ENCODE measurements at regions not wholly inside any gene's neighbourhood (a gene's known extent, or its start where the extent isn't known, plus 50 kb on each side); places are given as distances from the start of the nearest gene placed in this dataset.

DNA sequence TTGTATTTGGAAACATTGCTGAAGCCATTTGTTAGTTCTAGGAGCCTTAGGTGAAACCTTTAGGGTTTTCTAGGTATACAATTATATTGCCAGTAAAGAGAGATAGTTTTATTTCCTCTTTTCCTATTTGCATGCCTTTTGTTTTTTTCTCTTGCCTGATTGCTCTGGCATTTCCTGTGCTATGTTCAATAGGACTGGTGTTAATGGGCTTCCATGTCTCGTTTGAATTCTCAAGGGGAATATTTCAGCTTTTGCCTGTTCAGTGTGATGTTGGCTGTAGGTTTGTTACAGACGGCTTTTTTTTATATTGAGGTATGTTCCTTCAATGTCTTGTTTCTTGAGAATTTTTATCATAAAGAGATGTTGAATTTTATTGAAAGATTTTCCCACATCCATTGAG lies 1054.9 kb upstream of the NXPH2 start:
- no peak for DNase-seq (ENCODE audit: low read depth)

DNA sequence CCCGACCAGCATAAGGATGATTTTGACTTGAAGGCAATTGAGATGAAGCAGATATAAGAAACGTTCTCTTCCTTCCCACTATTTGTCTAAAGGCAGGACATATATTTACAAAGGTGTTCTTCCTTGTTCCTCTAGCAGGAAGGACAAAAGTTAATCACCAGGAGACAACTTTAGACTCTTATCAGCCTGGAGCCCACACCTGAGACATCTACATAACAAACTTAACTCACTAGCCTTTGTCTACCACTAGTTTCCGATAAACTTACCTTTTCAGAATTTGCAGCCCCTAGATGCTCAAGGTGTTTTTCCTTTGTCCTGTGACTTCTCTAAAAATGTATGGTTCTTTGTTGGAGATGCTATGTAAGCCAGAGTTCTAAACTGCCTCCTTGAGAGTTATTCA lies 1047.8 kb upstream of the NXPH2 start:
- no peak for DNase-seq (ENCODE audit: low read depth)

DNA sequence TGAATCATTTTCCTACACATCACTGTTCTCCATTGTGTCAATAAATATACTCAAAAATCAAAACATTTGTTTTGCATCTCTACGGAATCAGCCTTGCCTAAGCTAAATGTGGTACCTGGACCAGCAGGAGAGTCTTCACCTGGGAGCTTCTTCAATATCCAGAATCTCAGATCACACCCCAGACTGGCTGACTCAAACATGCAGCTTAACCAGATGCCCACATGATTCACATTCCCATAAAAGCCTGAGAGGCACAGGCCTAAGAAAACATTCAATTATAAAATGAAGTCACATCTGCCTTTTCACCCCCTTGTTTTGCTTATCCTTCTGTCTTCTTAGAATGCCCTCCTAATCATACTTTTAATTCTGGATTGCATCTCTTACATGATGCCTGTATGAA lies 1045.5 kb upstream of the NXPH2 start:
- DNase-seq (ENCODE audit: low read depth): no peak

DNA sequence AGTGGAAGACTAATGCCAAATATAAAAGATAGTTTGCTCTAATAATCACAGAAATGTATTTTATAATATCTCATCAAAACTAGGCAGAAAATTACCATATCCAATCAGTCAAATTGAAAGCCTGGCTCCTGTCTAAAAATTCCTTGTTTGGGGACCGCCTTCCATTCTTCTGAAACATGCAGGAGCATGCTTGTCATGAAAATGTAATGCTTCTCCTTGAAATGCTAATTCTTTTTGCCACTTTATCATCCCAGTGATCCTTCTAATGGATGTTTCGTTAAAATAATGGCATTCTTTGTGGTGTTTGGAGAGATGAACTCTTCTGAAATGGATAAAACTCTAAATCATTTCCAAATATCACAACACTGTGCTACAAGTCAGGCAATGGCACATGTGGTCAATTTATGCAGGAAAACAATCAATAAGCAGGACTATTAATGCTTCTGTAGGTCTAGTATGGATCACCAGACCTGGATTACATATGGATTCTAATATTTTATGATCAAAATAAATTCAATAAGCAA lies 1039.1 kb upstream of the NXPH2 start:
- no peak for DNase-seq (ENCODE audit: low read depth)

DNA sequence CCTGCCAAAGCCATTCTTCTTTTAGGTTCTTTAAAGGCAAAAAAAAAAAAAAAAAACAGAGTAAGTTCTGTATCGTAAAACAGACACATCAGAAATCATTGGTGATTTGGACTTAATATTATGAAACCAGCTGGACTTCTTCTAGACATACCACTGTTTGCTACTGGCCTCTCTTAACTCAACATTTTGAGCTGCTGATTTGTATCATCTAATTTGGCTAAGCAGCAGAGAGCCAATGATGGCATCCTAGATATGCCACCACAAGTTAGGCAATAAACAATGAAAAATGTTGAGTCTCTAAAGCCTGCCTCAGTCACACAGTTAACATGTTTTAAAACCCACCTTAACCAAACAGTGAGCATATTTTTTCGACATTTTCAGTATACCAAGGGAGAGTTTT lies 1034.3 kb upstream of the NXPH2 start:
- no peak for DNase-seq (ENCODE audit: low read depth)

DNA sequence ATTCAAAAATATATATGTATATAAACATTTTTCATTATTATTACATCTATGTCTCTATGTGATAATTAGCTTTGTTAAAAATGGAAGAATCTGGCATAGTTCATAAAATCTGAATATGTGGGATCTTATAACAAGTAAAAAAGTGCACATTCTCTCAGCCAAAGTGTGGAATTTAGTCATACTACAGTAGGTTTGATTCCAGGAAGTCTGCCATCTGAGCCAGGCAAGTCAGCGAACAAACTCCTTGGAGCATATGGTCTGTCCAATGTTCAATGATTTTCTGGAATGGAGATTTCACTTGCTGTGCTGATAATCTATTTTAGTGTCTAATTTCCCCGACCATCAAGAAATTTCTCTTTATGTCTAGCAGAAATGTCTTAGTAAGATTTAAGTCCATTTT lies 1033.2 kb upstream of the NXPH2 start:
- no peak for DNase-seq (ENCODE audit: low read depth)

DNA sequence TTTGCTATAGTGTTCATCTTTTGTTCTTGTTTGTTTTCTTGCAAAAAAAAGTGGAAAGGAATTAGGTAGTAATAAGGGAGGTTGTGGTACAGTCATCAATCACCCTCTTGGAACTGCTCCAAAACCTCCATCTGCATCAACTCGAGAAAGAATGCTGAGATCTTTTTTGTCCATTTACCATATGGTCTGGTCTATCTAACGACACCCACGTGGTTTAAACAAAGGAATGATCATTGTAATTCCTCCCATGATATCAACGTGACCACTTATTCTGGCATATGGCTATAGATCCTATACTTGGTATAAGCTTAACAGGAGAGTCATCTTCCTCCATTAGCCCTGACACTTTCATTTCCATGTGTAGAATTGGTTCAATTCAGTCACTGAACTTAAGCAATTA lies 1025.3 kb upstream of the NXPH2 start:
- no peak for DNase-seq (ENCODE audit: low read depth)

DNA sequence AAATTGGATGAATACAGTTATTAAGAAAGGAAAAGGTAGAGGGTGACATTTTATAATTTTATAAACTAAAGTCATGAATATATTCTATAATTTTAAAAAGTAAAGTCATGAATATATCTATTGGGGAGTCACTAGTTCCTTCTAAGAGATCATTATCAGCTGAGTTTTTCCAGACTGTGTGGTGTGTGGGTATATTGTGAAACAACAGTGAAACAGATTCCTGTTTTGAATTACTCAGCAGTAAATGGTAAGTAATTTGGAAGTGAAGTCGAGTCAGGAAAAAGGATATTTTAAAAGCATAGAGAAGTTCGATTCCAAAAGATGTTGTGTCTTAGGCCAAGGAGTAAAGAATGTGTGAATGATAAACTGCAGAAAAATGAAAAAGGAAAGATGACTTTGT lies 1018.2 kb upstream of the NXPH2 start:
- peak; percentile 4 for DNase-seq (ENCODE audit: low read depth)

DNA sequence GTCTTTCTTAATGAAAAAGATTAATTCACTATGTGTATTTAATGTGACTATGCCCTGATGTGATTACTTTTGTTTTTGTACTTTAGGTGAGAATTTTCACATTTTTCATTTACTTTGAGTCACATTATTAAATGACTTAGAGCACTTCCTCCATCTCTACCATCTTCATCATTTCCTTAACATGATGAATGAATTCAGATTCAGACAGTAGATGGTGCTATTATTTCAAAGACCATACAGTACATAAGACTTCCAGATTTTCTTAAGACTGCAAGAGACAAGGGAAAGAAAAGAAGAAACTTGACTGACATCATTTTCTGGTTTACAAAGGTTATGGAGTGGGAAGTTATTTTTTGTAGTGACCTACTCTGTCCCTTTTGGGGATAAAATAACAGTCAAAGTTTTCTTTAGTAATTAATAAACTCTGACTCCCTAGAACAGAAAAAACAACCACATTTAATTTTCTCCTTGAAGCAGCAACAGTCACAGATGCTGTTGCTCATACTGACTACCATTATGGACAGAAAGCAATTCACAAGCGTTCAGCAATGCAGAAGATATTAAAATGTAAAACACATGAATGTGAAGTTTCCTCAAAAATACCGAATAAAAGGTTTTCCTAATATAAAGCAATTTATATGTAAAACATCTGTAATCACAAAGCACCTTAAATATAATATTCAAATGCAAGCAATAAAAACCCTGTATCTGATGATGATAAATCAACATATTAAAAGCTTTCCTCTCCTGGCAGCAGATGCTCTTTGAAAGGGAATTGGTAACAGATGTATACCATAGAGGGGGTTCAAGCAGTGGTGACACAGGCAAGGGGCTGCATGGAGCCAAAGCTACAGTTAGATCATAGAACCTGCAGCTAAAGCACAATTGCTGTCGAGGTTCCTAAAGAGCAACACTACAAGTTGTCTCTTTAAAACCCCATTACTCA lies 1010.9 kb upstream of the NXPH2 start:
- peak; percentile 26 for DNase-seq (ENCODE audit: low read depth)

DNA sequence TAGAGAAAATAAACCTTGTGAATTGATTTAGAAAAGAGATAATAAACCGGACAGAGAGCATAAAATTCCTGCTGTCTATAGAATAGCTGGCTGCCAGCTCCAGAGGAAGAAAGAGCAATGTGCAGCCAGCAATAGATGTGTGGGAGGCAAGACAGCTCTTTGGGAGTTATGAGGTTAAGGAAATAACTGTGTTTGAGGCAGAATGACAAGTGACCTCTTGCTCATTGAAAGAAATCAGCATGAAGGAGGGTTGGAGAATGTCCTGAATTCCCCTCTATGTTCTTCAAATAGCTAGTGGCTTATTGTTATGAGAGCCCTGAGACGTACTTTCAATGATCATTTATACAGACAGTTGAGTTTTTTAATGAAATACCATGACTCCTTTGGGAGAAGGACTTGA lies 1009.9 kb upstream of the NXPH2 start:
- DNase-seq (ENCODE audit: low read depth): no peak

DNA sequence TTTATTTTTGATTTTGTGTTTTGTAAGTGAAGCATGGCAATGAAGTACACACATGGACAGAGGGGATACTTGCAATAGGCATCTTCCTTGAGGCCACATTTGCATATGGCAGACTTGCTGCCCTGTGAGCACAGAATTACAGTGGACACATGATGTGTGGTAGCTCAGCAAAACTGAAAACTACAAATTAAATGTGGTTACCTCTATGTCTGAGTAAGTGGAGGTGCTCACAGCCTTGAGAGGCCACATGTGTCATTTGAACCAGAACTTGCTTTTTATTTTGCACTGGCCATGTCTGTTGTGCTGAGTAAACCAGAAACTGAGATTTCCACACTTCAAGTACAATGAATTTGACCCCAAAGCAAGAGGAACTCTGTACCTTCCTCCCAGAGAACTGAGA lies 998.5 kb upstream of the NXPH2 start:
- no peak for DNase-seq (ENCODE audit: low read depth)

DNA sequence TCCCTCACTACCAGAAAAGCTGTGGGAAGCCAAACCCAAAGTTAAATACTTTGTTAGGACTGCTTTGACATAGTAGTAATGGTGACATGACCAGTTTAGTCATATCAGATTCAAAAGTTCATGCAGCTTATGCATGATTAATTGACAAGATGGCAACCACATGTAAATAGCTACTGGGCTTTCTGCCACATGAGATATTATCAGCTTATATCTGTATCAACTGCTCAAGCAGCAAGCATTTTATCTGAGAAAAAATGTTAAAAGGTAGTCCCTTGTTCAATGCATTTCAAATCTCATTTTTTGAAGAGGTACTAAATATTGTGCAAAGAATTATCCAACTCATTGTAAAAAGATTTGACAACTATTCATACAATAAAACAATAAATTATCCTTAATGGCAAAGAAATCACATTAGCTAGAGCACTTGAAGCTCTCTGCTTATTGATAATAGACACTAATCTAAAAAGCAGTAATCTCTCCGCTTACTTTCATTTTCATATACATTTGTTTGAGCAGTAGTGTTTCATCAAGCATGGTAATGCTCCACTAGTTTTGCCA lies 993.6 kb upstream of the NXPH2 start:
- DNase-seq (ENCODE audit: low read depth): no peak

DNA sequence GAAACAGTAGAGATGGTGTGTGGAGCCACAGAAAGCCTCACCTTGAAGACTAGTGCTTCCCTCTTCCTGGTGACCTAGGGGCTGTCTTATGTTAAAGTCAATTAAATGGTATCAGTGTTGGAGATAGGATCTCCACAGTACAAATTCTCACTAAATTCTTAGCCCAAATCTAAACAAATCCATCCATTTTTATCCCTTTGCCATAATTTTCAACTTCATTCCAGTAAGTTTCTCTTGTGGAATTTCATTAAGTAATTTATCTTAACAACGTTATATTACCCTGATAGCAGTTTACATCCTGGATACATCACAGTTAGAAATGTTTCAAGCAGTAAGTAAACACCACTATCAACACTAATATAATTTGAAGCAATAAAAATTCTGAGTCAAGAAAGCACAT lies 989.4 kb upstream of the NXPH2 start:
- DNase-seq (ENCODE audit: low read depth): no peak

DNA sequence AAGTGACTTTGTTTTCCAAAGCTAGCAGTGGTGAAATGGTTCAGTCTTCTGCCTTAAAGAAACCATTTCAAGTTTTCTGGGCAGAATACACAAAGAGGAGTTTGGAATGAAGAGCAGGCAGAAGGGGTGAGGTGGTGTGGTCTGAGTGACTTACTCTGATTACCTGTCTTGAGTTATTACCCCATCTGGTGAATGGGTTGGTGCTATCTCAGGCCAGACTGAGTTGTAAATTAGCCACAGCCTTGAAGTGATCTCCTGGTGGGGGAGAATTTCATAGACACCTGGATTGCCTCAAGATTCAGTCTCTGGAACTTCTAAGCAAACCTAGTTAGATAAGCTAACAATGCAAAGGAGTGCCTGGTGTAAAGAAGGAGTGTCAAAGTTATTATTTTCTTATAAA lies 983.5 kb upstream of the NXPH2 start:
- no peak for DNase-seq (ENCODE audit: low read depth)

DNA sequence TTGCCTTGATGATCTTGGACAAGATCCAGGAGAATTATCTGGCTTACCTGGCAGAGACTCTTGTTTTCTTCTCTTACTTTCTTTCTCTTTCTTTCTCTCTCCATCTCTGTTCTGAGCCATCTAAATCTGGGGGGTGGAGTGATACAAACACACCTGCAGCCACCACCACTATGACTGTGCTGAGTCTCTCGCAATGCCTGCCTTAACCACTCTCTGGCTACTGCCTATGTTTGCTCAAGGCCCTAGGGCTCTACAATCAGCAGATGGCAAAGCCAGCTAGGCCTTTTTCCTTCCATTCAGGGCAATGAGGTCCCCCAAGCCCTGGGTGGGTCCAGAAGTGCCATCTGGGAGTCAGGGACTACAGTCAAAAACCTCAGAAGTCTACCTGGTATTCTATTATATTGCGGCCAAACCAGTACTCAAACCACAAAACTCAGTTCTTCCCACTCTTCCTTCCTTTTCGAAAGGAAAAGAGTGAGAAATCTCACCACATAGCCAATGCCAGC lies 978.9 kb upstream of the NXPH2 start:
- no peak for DNase-seq (ENCODE audit: low read depth)

DNA sequence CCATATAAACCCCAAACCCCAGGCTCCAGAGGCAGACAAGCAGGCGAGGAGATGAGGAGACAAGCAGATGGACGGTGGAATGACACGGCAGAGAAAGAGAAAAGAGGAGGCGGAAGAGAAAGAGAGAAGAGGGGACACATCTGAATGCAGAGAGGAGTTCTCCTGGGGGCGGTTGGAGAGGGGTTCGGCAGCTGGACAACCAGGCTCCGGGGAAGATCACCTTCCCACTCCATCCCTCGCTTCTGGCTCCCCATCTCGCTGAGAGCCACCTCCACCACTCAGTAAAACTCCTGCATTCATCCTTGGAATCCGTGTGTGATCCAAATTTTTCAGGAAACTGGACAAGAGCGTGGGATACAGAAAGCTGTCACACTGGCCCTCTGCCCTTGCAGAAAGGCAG lies 966.7 kb upstream of the NXPH2 start:
- no peak for DNase-seq (ENCODE audit: low read depth)

DNA sequence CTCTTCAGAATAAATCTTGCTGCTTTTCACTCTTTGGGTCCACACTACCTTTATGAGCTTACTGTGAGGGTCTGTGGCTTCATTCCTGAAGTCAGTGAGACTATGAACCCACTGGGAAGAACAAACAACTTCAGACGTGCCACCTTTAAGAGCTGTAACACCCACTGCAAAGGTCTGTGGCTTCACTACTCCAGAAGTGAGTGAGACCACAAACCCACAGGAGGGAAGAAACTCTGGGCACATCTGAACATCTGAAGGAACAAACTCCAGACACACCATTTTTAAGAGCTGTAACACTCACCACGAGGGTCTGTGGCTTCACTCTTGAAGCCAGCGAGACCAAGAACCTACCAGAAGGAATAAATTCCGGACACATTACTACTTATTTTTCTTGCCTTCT lies 964.1 kb upstream of the NXPH2 start:
- no peak for DNase-seq (ENCODE audit: low read depth)

DNA sequence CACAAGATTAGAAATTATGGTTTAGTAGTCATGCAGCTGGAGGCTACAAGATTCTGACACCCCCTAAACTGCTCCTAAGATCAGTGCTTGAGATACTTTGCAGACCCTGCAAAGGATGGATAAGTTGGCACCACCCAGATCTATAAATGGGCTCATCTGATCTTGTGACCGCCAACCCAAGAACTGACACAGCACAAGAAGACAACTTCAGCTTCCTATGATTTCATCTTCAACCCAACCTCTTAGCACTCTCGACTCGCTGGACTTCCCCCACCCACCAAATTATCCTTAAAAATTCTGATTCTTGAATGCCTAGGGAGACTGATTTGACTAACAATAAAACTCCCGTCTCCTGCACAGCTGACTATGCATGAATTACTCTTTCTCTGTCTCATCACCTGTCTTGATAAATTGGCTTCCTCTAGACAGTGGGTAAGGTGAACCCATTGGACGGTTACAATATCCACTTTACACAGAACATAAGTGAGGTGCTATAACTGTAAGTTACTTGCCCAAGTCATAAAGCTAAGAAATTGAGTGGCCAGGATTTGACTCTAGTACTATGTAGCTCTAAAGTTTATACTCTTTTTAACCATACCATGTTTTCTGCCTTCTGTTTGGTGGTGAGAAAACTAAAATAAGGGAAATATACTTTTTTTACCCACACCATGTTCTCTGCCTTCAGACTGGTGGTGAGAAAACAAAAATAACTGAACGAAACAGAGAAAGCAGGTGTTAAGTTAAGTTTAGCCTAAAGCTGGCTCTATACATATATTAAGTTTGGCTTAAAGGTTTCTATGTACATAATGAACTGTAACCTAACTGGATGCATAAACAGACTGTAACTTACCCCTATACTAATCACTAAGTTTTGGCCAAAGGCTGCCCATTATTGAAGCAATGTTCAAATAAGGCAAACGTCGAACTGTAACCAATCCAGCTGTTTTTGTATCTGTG lies 962.3 kb upstream of the NXPH2 start:
- DNase-seq (ENCODE audit: low read depth): no peak

DNA sequence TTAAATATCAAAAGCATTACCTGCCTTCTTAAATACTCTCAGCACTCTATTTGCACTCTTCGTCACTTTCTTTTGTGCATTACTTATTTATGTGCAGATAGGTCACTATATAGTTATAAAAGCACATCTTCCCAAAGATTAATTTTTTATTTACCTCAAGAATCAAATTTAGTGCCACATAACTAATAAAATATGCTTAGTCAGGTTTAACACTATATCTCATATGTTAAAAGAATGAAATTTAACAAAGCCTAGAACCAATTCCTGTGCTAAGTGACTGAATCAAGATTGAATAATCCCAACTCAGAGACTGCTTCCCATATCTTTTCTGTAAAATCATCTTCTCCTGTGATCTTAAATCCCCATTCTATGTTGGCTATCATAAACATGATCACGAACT lies 957.5 kb upstream of the NXPH2 start:
- no peak for DNase-seq (ENCODE audit: low read depth)

DNA sequence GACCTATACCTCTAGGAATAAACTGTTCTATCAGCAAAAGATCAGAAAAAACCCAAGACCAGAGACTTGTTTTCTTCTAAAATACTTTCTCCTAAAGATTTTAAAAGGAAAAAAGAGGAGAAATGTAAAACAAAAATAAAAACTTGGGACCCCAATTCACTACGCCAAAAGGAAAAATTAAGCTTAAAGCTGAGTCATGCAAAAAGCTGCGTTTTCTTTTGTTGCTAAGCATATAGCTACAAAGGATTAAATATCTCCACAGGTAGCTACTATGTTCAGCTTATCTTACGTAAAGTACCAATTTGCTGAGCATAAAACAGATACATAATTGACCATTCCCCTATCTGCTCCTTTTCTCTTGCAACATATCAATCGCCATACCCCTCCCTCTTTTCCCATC lies 950.0 kb upstream of the NXPH2 start:
- DNase-seq (ENCODE audit: low read depth): no peak

DNA sequence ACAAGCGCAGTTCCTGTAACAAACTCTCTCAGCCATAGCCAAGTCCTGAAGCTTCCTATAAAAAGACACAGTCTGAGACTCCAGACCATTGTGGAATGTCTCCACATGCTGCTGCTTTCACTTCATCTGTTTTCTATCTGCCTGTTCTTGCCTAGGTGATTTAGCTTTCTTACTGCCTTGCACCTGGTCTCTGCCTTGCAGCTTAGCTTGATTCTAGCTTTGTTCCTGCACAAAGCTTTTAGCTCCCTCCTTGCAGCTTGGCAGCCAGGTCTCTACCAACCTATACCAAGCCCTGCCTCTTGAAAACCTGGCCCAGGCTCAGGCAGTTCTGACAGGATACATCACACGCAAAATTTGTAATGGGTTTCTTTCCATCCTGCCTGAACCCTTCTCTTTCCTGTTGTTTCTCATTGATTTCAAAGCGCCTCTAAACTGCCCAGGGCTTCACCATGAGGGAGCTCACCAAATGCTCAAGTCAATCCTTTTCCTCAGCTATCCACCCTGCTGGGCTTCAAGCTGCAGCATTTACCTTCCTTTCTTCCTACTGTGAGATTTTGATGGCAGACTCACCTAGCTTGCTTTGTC lies 941.3 kb upstream of the NXPH2 start:
- no peak for DNase-seq (ENCODE audit: low read depth)

DNA sequence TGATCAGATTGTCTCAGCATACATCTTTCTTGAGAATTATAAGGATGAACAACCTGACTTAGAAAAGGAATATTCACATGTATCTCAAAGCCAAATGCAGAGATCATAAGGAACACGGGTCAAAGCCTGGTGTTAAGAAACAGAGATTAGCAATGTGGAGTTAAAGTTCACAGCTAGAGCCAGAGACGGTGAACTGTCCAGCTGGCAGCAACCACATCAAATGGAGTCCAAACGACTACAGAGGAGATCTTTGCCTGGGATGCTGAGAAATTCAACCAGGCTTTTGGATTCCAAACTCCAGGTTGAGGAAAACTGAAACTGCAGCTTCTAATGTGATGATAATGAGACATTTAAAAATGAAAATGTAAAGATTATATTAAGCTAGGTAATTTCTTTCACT lies 939.9 kb upstream of the NXPH2 start:
- DNase-seq (ENCODE audit: low read depth): no peak

Measured in amniotic epithelial cell (primary cell).